Testis (tissue), 2 donors: ENCODE measurements at regions not wholly inside any gene's neighbourhood (a gene's known extent, or its start where the extent isn't known, plus 50 kb on each side); places are given as distances from the start of the nearest gene placed in this dataset.
A peak's percentile ranks its signal among the peaks of the same experiment; 100 is the strongest.

Experiments used
- DNase-seq: peaks from one replicate; pipeline ENCODE4 v3.0.0-alpha.2; 2019
- H3K27ac ChIP-seq, 2 donors: fragments of 200-600 bp; sonication (generic); one replicate each; pipeline ENCODE4 v1.5.1; 2019
- H3K27me3 ChIP-seq: fragments of 200-600 bp; sonication (generic); one replicate; pipeline ENCODE4 v1.5.1; 2019
- H3K36me3 ChIP-seq: fragments of 200-600 bp; sonication (generic); one replicate; pipeline ENCODE4 v1.5.1; 2017; ENCODE audit warnings: low read depth; ENCODE audit errors: missing control alignments
- H3K4me1 ChIP-seq: fragments of 200-600 bp; sonication (generic); one replicate; pipeline ENCODE4 v1.5.1; 2019
- H3K4me3 ChIP-seq, 2 donors: fragments of 200-600 bp; sonication (generic); one replicate each; pipeline ENCODE4 v1.5.1; 2017 to 2019
- H3K9me3 ChIP-seq: fragments of 200-600 bp; sonication (generic); one replicate; pipeline ENCODE4 v1.5.1; 2017
- CTCF ChIP-seq, 3 experiments: fragments of 450-650 bp in 2 of 3; fragments of 200-600 bp in 1 of 3; sonication (generic) in 1 of 3; IDR thresholded peaks; one replicate each; pipeline ENCODE4 v1.5.1; 2016 to 2019; ENCODE audit warnings: antibody characterized with exemption in 3 of 3, mild to moderate bottlenecking in 2 of 3, moderate library complexity in 1 of 3
- POLR2A ChIP-seq: fragments of 450-650 bp; IDR thresholded peaks from one replicate; pipeline ENCODE4 v1.6.1; 2017; ENCODE audit warnings: antibody characterized with exemption, mild to moderate bottlenecking, moderate library complexity
- WGBS, 2 donors: methylation state at CpG; one replicate each; pipeline ENCODE4 v1.1.5; 2018; 5-methylcytosine and 5-hydroxymethylcytosine counted together
- intact Hi-C: fragments of 100-400 bp; cut with DNase I; formaldehyde crosslinking; loops from one replicate; pipeline ENCODE4 v1.15.1; 2023; ENCODE audit warnings: low total_unique reads

- no peak for DNase-seq
Measured at GRCh38 chr6:112488238-112488637, 141.1 kb downstream of the RFPL4B start.

DNA sequence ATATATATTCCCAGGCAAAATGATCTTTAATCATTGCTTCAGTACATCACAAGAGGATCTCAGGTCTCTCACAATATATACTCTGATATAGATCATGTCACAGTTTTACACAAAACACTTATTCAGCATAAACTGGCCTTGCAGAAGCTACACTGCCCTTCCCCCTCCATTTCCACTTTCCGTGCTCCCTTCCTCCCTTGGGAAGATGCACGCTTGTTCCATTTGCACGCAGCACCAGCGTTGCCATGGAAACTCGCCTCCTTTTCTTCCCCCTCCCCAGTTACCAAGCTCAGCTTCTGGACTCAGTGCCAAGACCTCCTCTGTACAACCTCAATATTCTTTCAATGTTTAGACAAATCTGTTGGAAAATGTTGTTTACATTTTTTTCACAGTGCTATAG, 154.6 kb downstream of the RFPL4B start:
- H3K4me1 ChIP-seq = no peaks in the 10 kb centered on the region
- DNase-seq = peak; percentile 14
- 23 to 33% methylated on average over 5 of the region's 5 CpGs for WGBS, 2 donors
- H3K27me3 ChIP-seq = no peaks in the 10 kb centered on the region
- H3K4me3 ChIP-seq = no peak overlapping the region
- H3K36me3 ChIP-seq = no peaks in the 10 kb centered on the region
- no peak overlapping the region for H3K27ac ChIP-seq
- no peak for TF ChIP-seq CTCF (IDR thresholded peaks at IDR 0.05)
- TF ChIP-seq POLR2A = no peak
- no peaks in the 10 kb centered on the region for H3K9me3 ChIP-seq
- intact Hi-C loops = no loop called here

More at GRCh38 chr6:112488238-112488637, 141.1 kb downstream of the RFPL4B start:
- TF ChIP-seq CTCF (IDR thresholded peaks at IDR 0.05) (no peak), POLR2A (no peak)
- Histone ChIP-seq H3K36me3 (no peaks in the 10 kb centered on the region), H3K9me3 (no peaks in the 10 kb centered on the region), H3K4me3 (no peak overlapping the region), H3K4me1 (peaks cover 4% of the 10 kb centered on the region), H3K27ac (no peak overlapping the region), H3K27me3 (no peaks in the 10 kb centered on the region)
- intact Hi-C loops = no loop called here
- WGBS, 2 donors = 83 to 93% methylated on average over 2 of the region's 2 CpGs

DNA sequence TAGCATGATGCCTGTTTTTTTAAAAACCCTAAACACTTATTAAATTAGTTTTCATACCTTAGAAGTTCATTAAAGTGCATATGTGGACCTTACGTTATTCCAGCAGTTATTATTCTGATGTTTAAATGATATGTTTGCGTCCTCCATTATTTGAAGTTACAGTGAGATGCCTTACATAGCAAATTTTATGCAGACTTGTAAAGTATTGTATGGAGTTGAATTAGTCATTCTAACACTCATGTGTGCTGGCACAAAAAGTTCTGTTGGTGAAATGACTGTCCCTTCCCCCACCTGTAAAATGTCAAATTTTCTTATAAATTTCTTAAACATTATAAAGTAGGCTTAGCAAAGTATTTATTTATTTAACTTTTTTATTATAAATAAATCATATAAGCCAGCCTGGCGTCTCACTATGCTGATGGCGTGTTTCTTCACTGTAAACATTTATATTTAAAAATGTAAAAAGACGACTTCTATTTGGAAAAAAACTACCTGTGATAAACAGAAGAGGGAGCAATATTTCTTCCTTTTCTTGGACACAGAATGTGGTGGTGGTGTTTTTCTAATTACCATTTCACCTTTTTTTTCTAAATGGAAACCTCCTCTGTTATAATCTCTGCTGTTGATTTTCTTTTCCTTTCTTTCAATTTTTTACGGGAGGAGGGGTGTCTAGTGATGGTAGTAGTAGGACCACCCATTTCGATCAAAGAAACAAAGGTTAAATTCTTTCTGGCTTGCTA, 155.4 kb downstream of the RFPL4B start:
- Histone ChIP-seq H3K27ac (no peak overlapping the region), H3K27me3 (no peaks in the 10 kb centered on the region), H3K4me1 (no peaks in the 10 kb centered on the region), H3K9me3 (no peaks in the 10 kb centered on the region), H3K4me3 (no peak overlapping the region), H3K36me3 (no peaks in the 10 kb centered on the region)
- WGBS, 2 donors = 63 to 70% methylated on average over 7 of the region's 7 CpGs
- TF ChIP-seq CTCF (IDR thresholded peaks at IDR 0.05) (peak in 2 of 3 experiments; percentile 23 to 44), POLR2A (no peak)
- DNase-seq = no peak
- intact Hi-C loops = no loop called here

GRCh38 chr6:112503091-112503596, 156.0 kb downstream of the RFPL4B start:
- Histone ChIP-seq H3K27ac (no peak overlapping the region), H3K4me3 (no peak overlapping the region), H3K36me3 (no peaks in the 10 kb centered on the region), H3K27me3 (no peaks in the 10 kb centered on the region), H3K9me3 (no peaks in the 10 kb centered on the region), H3K4me1 (no peaks in the 10 kb centered on the region)
- intact Hi-C loops = no loop called here
- DNase-seq = no peak
- 65 to 73% methylated on average over 6 of the region's 6 CpGs for WGBS, 2 donors
- TF ChIP-seq POLR2A (no peak), CTCF (IDR thresholded peaks at IDR 0.05) (no peak)

GRCh38 chr6:112504621-112505020, 157.5 kb downstream of the RFPL4B start:
- no peaks in the 10 kb centered on the region for H3K4me1 ChIP-seq
- no peaks in the 10 kb centered on the region for H3K36me3 ChIP-seq
- no peaks in the 10 kb centered on the region for H3K9me3 ChIP-seq
- WGBS, 2 donors = 82 to 83% methylated on average over 2 of the region's 2 CpGs
- intact Hi-C loops = no loop called here
- H3K27ac ChIP-seq = no peak overlapping the region
- no peak for TF ChIP-seq CTCF (IDR thresholded peaks at IDR 0.05)
- no peak for TF ChIP-seq POLR2A
- no peak overlapping the region for H3K4me3 ChIP-seq
- DNase-seq = no peak
- H3K27me3 ChIP-seq = no peaks in the 10 kb centered on the region
